CD4-positive, CD25-positive, alpha-beta regulatory T cell (primary cell): ENCODE measurements at regions not wholly inside any gene's neighbourhood (a gene's known extent, or its start where the extent isn't known, plus 50 kb on each side); places are given as distances from the start of the nearest gene placed in this dataset.

ENCODE experiments used
- ATAC-seq, 2 donors: fragments of 150-1000 bp; cut with Tn5 transposase; one replicate each; pipeline ENCODE4 v1.10.0; 2021; ENCODE audit warnings: low read depth in 2 of 2, moderate number of reproducible peaks in 2 of 2, moderate library complexity in 1 of 2
- DNase-seq, 3 donors: peaks; one replicate each; pipeline versions ENCODE4 v3.0.0 to v3.0.0-alpha.2; 2012 to 2022; ENCODE audit warnings: mixed read lengths in 1 of 3
- H3K27ac ChIP-seq: one replicate; pipeline ENCODE4 v1.7.0; 2013; ENCODE audit warnings: mild to moderate bottlenecking, low read length; ENCODE audit not compliant: insufficient read depth, poor library complexity, severe bottlenecking
- H3K27me3 ChIP-seq: one replicate; pipeline ENCODE4 v1.7.0; 2013; ENCODE audit warnings: low read length; ENCODE audit not compliant: control insufficient read depth, insufficient read depth
- H3K36me3 ChIP-seq: one replicate; pipeline ENCODE4 v1.7.0; 2013; ENCODE audit warnings: mild to moderate bottlenecking, low read length, moderate library complexity; ENCODE audit not compliant: control insufficient read depth, insufficient read depth
- H3K4me1 ChIP-seq: 2 replicates; pipeline ENCODE4 v1.7.0; 2013; ENCODE audit warnings: mild to moderate bottlenecking, low read length; ENCODE audit not compliant: insufficient read depth, control insufficient read depth, poor library complexity, severe bottlenecking
- H3K4me3 ChIP-seq: one replicate; pipeline ENCODE4 v1.7.0; 2013; ENCODE audit warnings: low read depth, mild to moderate bottlenecking, low read length, moderate library complexity
- H3K9me3 ChIP-seq, 2 experiments: 1 replicate in 1 of 2; 2 replicates in 1 of 2; pipeline ENCODE4 v1.7.0; 2013; ENCODE audit warnings: low read length in 2 of 2, mild to moderate bottlenecking in 1 of 2, moderate library complexity in 1 of 2; ENCODE audit not compliant: control insufficient read depth in 2 of 2
- H3K27ac Mint-ChIP-seq, 3 donors: one replicate each; pipeline ENCODE4 v1.8.0; 2020 to 2022; ENCODE audit warnings: mild to moderate bottlenecking in 3 of 3, mixed read lengths in 3 of 3, moderate library complexity in 2 of 3
- H3K27me3 Mint-ChIP-seq: one replicate; pipeline ENCODE4 v1.8.0; 2022; ENCODE audit warnings: mild to moderate bottlenecking, mixed read lengths
- H3K36me3 Mint-ChIP-seq: one replicate; pipeline ENCODE4 v1.8.0; 2020; ENCODE audit warnings: mixed read lengths
- H3K4me1 Mint-ChIP-seq, 4 donors: one replicate each; pipeline ENCODE4 v1.8.0; 2020 to 2022; ENCODE audit warnings: mixed read lengths in 4 of 4, mild to moderate bottlenecking in 1 of 4
- H3K4me3 Mint-ChIP-seq, 4 donors: one replicate each; pipeline ENCODE4 v1.8.0; 2020 to 2022; ENCODE audit warnings: mild to moderate bottlenecking in 4 of 4, mixed read lengths in 4 of 4, moderate library complexity in 3 of 4
- H3K9me3 Mint-ChIP-seq, 7 donors: one replicate each; pipeline ENCODE4 v1.8.0; 2020 to 2022; ENCODE audit warnings: mixed read lengths in 7 of 7, mild to moderate bottlenecking in 3 of 7, moderate library complexity in 2 of 7

DNA sequence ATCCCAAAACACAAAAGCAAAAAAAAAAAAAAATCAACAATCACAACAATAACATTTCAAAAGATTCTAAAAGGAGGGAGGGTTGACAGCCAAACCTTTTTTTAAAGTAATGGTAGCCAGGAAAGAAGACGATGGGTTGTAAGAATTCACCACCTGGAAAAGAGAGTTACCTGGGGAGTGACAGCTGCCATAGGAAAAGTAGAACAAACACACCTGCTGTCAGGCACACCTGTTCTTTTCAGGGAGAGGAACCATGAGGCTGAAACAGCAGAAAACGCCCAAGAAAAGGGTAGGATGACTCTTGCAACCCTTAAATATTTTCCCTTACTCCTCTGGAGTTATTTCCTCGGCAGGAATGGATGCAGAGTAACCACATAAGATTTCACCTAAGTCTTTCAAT is 388.4 kb upstream of the TEX13C start:
- Mint-ChIP-seq H3K27me3 (peaks cover 6% of the 10 kb centered on the region), H3K4me1 (no peaks in the 10 kb centered on the region), H3K4me3 (no peak overlapping the region), H3K27ac (no peak overlapping the region), H3K36me3 (no peaks in the 10 kb centered on the region), H3K9me3 (no peaks in the 10 kb centered on the region)
- H3K4me3 ChIP-seq: no peak overlapping the region
- no peaks in the 10 kb centered on the region for H3K27me3 ChIP-seq
- no peaks in the 10 kb centered on the region for H3K36me3 ChIP-seq
- ATAC-seq: no peak
- no peaks in the 10 kb centered on the region for H3K4me1 ChIP-seq
- no peak for DNase-seq
- no peak overlapping the region for H3K27ac ChIP-seq
- H3K9me3 ChIP-seq: no peaks in the 10 kb centered on the region

DNA sequence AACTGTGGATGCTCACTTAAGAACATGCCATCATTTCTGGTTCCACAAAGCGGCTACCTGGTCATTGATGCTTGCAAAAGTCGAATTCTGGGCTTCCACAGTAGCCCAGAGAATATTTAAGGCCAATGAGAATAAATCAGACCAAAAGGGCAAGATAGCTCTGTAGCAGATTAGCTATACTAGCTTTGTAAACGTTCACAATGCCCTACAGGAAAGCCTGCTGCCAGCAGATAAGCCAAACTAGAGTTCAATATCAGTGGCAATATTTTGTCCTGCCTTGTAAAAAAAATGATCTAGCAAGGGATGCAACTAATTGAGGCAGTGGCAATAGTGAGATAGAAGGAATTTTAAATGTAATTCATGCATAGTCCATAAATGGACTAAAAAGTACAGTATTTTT is 387.7 kb upstream of the TEX13C start:
- no peaks in the 10 kb centered on the region for H3K4me1 Mint-ChIP-seq
- no peak overlapping the region for H3K27ac Mint-ChIP-seq
- no peak overlapping the region for H3K27ac ChIP-seq
- no peaks in the 10 kb centered on the region for H3K9me3 Mint-ChIP-seq
- no peaks in the 10 kb centered on the region for H3K9me3 ChIP-seq
- ATAC-seq: no peak
- no peaks in the 10 kb centered on the region for H3K36me3 Mint-ChIP-seq
- no peaks in the 10 kb centered on the region for H3K4me1 ChIP-seq
- H3K4me3 Mint-ChIP-seq: no peak overlapping the region
- no peak for DNase-seq
- no peak overlapping the region for H3K4me3 ChIP-seq
- H3K36me3 ChIP-seq: no peaks in the 10 kb centered on the region
- H3K27me3 Mint-ChIP-seq: peaks cover 6% of the 10 kb centered on the region
- H3K27me3 ChIP-seq: no peaks in the 10 kb centered on the region

DNA sequence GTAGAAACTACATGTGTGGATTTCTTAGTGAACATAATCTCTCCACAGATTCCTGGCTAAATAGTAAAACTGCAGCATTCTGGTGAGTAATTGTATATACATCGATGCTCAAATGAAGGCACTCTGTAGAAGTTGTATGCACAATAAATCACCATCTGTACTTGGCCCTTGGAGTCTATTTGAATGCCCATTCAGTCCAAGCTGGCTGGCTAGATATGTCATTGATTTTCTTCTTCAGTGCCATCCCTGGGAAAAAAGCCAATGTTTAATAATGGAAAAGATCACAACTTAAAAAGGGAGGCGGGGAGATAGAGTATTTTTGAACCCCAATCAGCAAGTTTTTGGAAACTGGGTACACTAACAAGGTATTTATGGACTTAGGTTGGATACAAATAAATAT is 381.0 kb upstream of the TEX13C start:
- no peaks in the 10 kb centered on the region for H3K9me3 Mint-ChIP-seq
- no peaks in the 10 kb centered on the region for H3K4me1 ChIP-seq
- H3K36me3 Mint-ChIP-seq: no peaks in the 10 kb centered on the region
- no peak overlapping the region for H3K4me3 ChIP-seq
- H3K27ac ChIP-seq: no peak overlapping the region
- H3K27me3 ChIP-seq: no peaks in the 10 kb centered on the region
- H3K4me1 Mint-ChIP-seq: no peaks in the 10 kb centered on the region
- no peak for DNase-seq
- no peak overlapping the region for H3K4me3 Mint-ChIP-seq
- no peak overlapping the region for H3K27ac Mint-ChIP-seq
- H3K27me3 Mint-ChIP-seq: peaks cover 4% of the 10 kb centered on the region
- no peak for ATAC-seq
- H3K36me3 ChIP-seq: no peaks in the 10 kb centered on the region
- H3K9me3 ChIP-seq: no peaks in the 10 kb centered on the region

DNA sequence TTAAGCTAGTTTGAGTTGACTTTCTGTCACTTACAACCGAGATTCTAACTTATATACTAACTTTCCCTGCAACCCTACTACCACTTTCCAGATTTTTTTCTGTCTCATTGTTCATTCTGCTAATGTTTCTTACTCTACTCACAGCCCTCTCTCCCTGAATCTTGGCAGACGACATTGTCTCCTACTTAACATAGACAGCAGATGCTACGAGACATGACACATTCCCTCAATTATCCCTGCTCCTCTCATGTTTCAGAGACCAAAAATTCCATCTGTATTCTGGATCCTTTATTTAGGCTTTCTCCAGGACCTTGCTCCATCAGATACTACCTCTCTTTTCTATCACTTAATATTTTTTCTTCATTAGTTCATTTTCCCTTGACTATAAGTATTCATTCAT is 379.1 kb upstream of the TEX13C start:
- Histone ChIP-seq H3K4me3 (no peak overlapping the region), H3K36me3 (no peaks in the 10 kb centered on the region), H3K27me3 (no peaks in the 10 kb centered on the region), H3K27ac (no peak overlapping the region), H3K4me1 (no peaks in the 10 kb centered on the region), H3K9me3 (no peaks in the 10 kb centered on the region)
- H3K36me3 Mint-ChIP-seq: no peaks in the 10 kb centered on the region
- peaks cover 4% of the 10 kb centered on the region for H3K27me3 Mint-ChIP-seq
- DNase-seq (no peak), ATAC-seq (no peak)
- H3K9me3 Mint-ChIP-seq: no peaks in the 10 kb centered on the region
- H3K4me3 Mint-ChIP-seq: no peak overlapping the region
- no peaks in the 10 kb centered on the region for H3K4me1 Mint-ChIP-seq
- no peak overlapping the region for H3K27ac Mint-ChIP-seq

GRCh38 chrX:124954402-124954801 is 365.3 kb upstream of the TEX13C start:
- Histone ChIP-seq H3K4me3 (no peak overlapping the region), H3K9me3 (no peaks in the 10 kb centered on the region), H3K27ac (no peak overlapping the region), H3K27me3 (no peaks in the 10 kb centered on the region), H3K4me1 (no peaks in the 10 kb centered on the region), H3K36me3 (no peaks in the 10 kb centered on the region)
- ATAC-seq: no peak
- H3K4me3 Mint-ChIP-seq: no peak overlapping the region
- no peaks in the 10 kb centered on the region for H3K9me3 Mint-ChIP-seq
- no peak overlapping the region for H3K27ac Mint-ChIP-seq
- H3K27me3 Mint-ChIP-seq: no peaks in the 10 kb centered on the region
- H3K4me1 Mint-ChIP-seq: no peaks in the 10 kb centered on the region
- H3K36me3 Mint-ChIP-seq: no peaks in the 10 kb centered on the region
- no peak for DNase-seq

- H3K4me1 ChIP-seq: no peaks in the 10 kb centered on the region
- no peak for ATAC-seq
- H3K4me3 Mint-ChIP-seq: no peak overlapping the region
- H3K9me3 Mint-ChIP-seq: peaks cover 0 to 1% (median 0%) of the 10 kb centered on the region in 7 donors
- no peaks in the 10 kb centered on the region for H3K27me3 ChIP-seq
- no peak for DNase-seq
- no peaks in the 10 kb centered on the region for H3K27me3 Mint-ChIP-seq
- H3K36me3 ChIP-seq: no peaks in the 10 kb centered on the region
- no peak overlapping the region for H3K4me3 ChIP-seq
- no peaks in the 10 kb centered on the region for H3K36me3 Mint-ChIP-seq
- no peak overlapping the region for H3K27ac Mint-ChIP-seq
- no peak overlapping the region for H3K27ac ChIP-seq
- H3K4me1 Mint-ChIP-seq: no peaks in the 10 kb centered on the region
- no peaks in the 10 kb centered on the region for H3K9me3 ChIP-seq
Measured at GRCh38 chrX:124960454-124960853, 359.2 kb upstream of the TEX13C start.

GRCh38 chrX:124963717-124964116 is 356.0 kb upstream of the TEX13C start, which contains the start of gene TENM1:
TSS of gene TENM1 (minus strand) at chrX:124963817.
- ATAC-seq (no peak), DNase-seq (no peak)
- Mint-ChIP-seq H3K27ac (no peak within 1 kb of the TSS), H3K4me1 (no peaks in the 10 kb centered on the region), H3K36me3 (no peaks in the 10 kb centered on the region), H3K9me3 (peaks cover 0 to 3% (median 0%) of the 10 kb centered on the region in 7 donors), H3K27me3 (no peaks in the 10 kb centered on the region), H3K4me3 (no peak within 1 kb of the TSS)
- Histone ChIP-seq H3K4me1 (no peaks in the 10 kb centered on the region), H3K27me3 (no peaks in the 10 kb centered on the region), H3K36me3 (no peaks in the 10 kb centered on the region), H3K27ac (no peak within 1 kb of the TSS), H3K9me3 (no peaks in the 10 kb centered on the region), H3K4me3 (no peak within 1 kb of the TSS)

DNA sequence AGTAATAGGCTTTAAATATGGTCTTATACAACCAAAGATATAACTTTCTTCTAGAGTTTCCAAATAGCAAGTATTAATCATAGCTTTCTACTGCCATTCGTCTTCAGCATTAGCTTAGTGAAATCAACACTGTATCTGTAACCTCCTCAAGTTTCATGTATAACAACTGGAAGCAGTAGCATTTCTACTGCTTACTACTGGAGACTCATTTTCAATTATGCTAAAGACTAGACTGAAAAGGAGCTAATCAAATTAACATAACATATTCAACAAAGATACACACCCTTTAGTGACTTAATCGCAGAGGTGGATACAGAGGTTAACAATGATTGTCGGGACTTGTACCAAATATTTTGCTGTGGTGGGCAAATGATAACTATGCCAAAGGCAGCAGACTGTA is 344.2 kb upstream of the TEX13C start:
- DNase-seq (no peak), ATAC-seq (no peak)
- no peaks in the 10 kb centered on the region for H3K9me3 ChIP-seq
- H3K4me3 ChIP-seq: no peak overlapping the region
- Mint-ChIP-seq H3K4me1 (no peaks in the 10 kb centered on the region), H3K27me3 (no peaks in the 10 kb centered on the region), H3K36me3 (no peaks in the 10 kb centered on the region), H3K4me3 (no peak overlapping the region), H3K9me3 (peaks cover 0 to 2% (median 0%) of the 10 kb centered on the region in 7 donors), H3K27ac (no peak overlapping the region)
- no peaks in the 10 kb centered on the region for H3K4me1 ChIP-seq
- H3K27me3 ChIP-seq: no peaks in the 10 kb centered on the region
- no peaks in the 10 kb centered on the region for H3K36me3 ChIP-seq
- H3K27ac ChIP-seq: no peak overlapping the region
